Right lobe of liver (tissue), 4 donors: ENCODE measurements at regions not wholly inside any gene's neighbourhood (a gene's known extent, or its start where the extent isn't known, plus 50 kb on each side); places are given as distances from the start of the nearest gene placed in this dataset.

Source experiments
- CTCF ChIP-seq, 4 donors: fragments of 200-600 bp in 3 of 4; fragments of 450-650 bp in 1 of 4; IDR thresholded peaks; one replicate each; pipeline versions ENCODE4 v1.5.1 to v1.8.0; 2016 to 2022; ENCODE audit warnings: antibody characterized with exemption in 4 of 4, mild to moderate bottlenecking in 2 of 4
- POLR2A ChIP-seq: fragments of 450-650 bp; IDR thresholded peaks from one replicate; pipeline ENCODE4 v1.6.1; 2017; ENCODE audit warnings: antibody characterized with exemption, mild to moderate bottlenecking
- donor health status: DM: no; HTN: no; CAD: no.
- donor health status: DM: no; HTN: no; CAD: no.
- donor health status: DM: no; HTN: yes; CAD: no.

- TF ChIP-seq CTCF (IDR thresholded peaks at IDR 0.05) (no peak), POLR2A (no peak)
These were observed 100.4 kb upstream of the CDH18 start for GRCh38 chr5:20088361-20088760.
